Parathyroid adenoma (tissue), 2 donors: ENCODE measurements at regions not wholly inside any gene's neighbourhood (a gene's known extent, or its start where the extent isn't known, plus 50 kb on each side); places are given as distances from the start of the nearest gene placed in this dataset.

Experiments used
- H2AFZ ChIP-seq: fragments of 300-600 bp; sonication (generic); one replicate; pipeline ENCODE4 v1.7.0; 2017; ENCODE audit warnings: antibody characterized with exemption, mild to moderate bottlenecking
- H3K27ac ChIP-seq: fragments of 300-600 bp; sonication (generic); one replicate; pipeline ENCODE4 v1.7.0; 2017
- H3K27me3 ChIP-seq: fragments of 300-600 bp; sonication (generic); one replicate; pipeline ENCODE4 v1.7.0; 2017; ENCODE audit warnings: low read length; ENCODE audit not compliant: control insufficient read depth, insufficient read depth
- H3K36me3 ChIP-seq: fragments of 300-600 bp; sonication (generic); one replicate; pipeline ENCODE4 v1.7.0; 2017; ENCODE audit warnings: low read length; ENCODE audit not compliant: control insufficient read depth, insufficient read depth
- H3K4me1 ChIP-seq: fragments of 300-600 bp; sonication (generic); one replicate; pipeline ENCODE4 v1.7.0; 2017; ENCODE audit warnings: control low read depth
- H3K4me2 ChIP-seq: fragments of 300-600 bp; sonication (generic); one replicate; pipeline ENCODE4 v1.7.0; 2017; ENCODE audit warnings: low read length
- H3K4me3 ChIP-seq: fragments of 300-600 bp; sonication (generic); one replicate; pipeline ENCODE4 v1.7.0; 2017; ENCODE audit warnings: low read depth, low read length
- H3K79me2 ChIP-seq: fragments of 300-600 bp; sonication (generic); one replicate; pipeline ENCODE4 v1.7.0; 2017; ENCODE audit warnings: control low read depth
- H3K9ac ChIP-seq: fragments of 300-600 bp; sonication (generic); one replicate; pipeline ENCODE4 v1.7.0; 2017; ENCODE audit warnings: mild to moderate bottlenecking
- H3K9me3 ChIP-seq: fragments of 300-600 bp; sonication (generic); one replicate; pipeline ENCODE4 v1.7.0; 2017; ENCODE audit warnings: low read length; ENCODE audit not compliant: control insufficient read depth
- TF ChIP-seq, protein P1 (sequence below): fragments of 300-600 bp; sonication (generic); IDR thresholded peaks from one replicate; pipeline ENCODE4 v1.7.0; 2017; ENCODE audit warnings: antibody characterized with exemption, mild to moderate bottlenecking
- donor health status: primary hyperparathyroidism.

DNA sequence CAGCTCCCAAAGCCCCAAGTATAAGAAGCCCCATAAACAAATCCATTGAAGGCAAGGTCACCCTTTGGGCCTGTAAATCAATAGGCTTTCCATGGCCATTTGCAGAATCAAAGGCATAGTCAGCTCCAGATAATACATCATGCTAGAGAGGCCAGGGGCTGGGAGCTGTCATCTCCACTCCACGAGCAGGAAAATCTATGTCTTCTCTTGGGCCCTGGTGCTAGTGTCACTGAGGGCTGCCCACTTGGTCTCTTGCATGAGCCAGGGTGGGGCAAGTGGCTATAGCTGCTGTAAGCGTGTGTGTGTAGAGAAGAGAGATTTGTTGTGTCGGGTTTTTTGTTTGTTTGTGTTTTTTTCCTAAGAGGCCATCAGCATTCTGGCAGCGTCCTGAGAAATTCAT is 90.0 kb upstream of the ZNF618 start:
- Histone ChIP-seq H3K27me3 (no peaks in the 10 kb centered on the region), H3K4me3 (no peak overlapping the region), H3K79me2 (no peaks in the 10 kb centered on the region), H2AFZ (no peak overlapping the region), H3K4me1 (no peaks in the 10 kb centered on the region), H3K27ac (no peak overlapping the region), H3K4me2 (no peak overlapping the region), H3K9ac (no peak overlapping the region), H3K9me3 (no peaks in the 10 kb centered on the region), H3K36me3 (no peaks in the 10 kb centered on the region)
- TF ChIP-seq, protein P1, sequence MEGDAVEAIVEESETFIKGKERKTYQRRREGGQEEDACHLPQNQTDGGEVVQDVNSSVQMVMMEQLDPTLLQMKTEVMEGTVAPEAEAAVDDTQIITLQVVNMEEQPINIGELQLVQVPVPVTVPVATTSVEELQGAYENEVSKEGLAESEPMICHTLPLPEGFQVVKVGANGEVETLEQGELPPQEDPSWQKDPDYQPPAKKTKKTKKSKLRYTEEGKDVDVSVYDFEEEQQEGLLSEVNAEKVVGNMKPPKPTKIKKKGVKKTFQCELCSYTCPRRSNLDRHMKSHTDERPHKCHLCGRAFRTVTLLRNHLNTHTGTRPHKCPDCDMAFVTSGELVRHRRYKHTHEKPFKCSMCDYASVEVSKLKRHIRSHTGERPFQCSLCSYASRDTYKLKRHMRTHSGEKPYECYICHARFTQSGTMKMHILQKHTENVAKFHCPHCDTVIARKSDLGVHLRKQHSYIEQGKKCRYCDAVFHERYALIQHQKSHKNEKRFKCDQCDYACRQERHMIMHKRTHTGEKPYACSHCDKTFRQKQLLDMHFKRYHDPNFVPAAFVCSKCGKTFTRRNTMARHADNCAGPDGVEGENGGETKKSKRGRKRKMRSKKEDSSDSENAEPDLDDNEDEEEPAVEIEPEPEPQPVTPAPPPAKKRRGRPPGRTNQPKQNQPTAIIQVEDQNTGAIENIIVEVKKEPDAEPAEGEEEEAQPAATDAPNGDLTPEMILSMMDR, result no peak

DNA sequence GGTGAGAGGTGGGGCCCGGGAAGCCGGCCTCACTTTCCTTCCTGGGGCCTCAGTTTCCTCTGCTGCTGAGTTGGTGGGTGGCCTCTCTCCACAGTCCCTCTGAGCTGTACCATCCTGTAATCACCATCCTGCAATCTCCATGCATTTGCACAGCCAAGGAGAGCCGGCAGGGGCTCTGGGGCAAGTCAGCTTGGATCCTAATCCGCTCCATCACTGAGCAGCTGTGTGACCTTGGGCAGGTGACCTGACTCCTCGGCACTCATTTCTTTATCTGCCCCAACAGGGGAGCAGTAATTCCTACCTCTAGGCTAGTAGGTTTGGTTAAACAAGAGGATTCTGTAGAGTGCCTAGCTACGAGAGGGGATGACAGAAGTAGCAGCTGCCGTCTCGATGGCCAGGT is 88.2 kb upstream of the ZNF618 start:
- Histone ChIP-seq H3K4me3 (no peak overlapping the region), H3K36me3 (no peaks in the 10 kb centered on the region), H3K9ac (no peak overlapping the region), H3K9me3 (no peaks in the 10 kb centered on the region), H3K27me3 (no peaks in the 10 kb centered on the region), H2AFZ (no peak overlapping the region), H3K4me1 (no peaks in the 10 kb centered on the region), H3K79me2 (no peaks in the 10 kb centered on the region), H3K4me2 (no peak overlapping the region), H3K27ac (no peak overlapping the region)
- TF ChIP-seq, protein P1, result no peak

DNA sequence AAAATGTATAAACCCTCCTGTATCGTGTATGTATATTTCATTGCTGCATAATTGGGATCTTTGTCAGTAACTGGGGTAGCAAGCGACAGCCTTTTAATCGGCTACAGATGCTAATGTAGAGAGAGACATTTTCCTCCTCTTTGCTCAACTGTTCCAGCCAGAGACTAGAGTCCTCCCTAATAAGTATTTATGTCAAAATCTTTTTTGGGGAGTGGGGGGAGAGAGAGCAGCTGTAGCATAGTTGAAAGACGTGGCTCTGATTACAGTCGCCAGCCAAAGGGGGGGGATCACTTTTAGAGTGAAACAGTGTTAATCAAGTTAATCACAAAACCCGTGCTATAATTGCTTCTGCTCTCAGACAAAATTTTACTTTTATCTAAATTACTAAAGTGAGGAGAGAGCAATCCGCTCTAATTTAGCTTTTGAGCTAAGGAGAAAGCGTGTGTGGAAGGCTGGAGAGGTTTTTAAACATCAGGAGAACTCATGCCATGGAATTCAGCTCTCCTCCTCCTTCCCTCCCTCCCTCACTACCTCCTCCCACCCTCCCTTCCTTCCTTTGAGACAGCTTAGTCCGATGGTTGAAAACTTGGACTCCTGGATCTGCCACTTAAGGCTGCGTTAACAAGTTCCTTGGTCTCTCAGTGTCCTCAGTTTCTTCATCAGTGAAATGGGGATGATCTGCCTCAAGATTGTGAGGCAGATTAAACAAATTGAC is 87.3 kb upstream of the ZNF618 start:
- Histone ChIP-seq H3K79me2 (no peaks in the 10 kb centered on the region), H3K27ac (no peak overlapping the region), H3K27me3 (no peaks in the 10 kb centered on the region), H3K9me3 (no peaks in the 10 kb centered on the region), H3K9ac (no peak overlapping the region), H2AFZ (no peak overlapping the region), H3K36me3 (no peaks in the 10 kb centered on the region), H3K4me3 (no peak overlapping the region), H3K4me1 (no peaks in the 10 kb centered on the region), H3K4me2 (no peak overlapping the region)
- TF ChIP-seq, protein P1, result no peak

DNA sequence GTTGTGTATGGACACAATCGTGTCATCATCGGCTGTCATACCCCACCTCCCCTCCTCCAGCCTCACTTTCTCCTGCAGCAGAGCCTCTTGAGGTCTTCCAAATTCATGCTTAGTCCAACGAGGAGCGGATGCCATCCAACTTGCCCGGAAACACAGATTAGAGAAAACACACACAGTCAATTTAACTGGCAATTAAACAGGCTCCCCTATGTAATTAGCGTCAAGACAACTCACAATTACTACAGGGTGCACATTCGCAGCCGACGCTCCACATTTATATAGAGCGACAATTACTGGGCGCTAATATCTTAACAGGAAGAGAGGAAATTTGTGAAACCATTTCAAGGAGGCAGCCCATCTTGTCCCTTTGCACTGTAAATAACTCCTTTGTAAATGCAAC is 86.0 kb upstream of the ZNF618 start:
- H3K79me2 ChIP-seq, result no peaks in the 10 kb centered on the region
- H2AFZ ChIP-seq, result no peak overlapping the region
- H3K27ac ChIP-seq, result no peak overlapping the region
- H3K4me3 ChIP-seq, result no peak overlapping the region
- H3K4me2 ChIP-seq, result no peak overlapping the region
- H3K9ac ChIP-seq, result no peak overlapping the region
- H3K36me3 ChIP-seq, result no peaks in the 10 kb centered on the region
- H3K4me1 ChIP-seq, result no peaks in the 10 kb centered on the region
- TF ChIP-seq, protein P1, result no peak
- H3K27me3 ChIP-seq, result no peaks in the 10 kb centered on the region
- H3K9me3 ChIP-seq, result no peaks in the 10 kb centered on the region

DNA sequence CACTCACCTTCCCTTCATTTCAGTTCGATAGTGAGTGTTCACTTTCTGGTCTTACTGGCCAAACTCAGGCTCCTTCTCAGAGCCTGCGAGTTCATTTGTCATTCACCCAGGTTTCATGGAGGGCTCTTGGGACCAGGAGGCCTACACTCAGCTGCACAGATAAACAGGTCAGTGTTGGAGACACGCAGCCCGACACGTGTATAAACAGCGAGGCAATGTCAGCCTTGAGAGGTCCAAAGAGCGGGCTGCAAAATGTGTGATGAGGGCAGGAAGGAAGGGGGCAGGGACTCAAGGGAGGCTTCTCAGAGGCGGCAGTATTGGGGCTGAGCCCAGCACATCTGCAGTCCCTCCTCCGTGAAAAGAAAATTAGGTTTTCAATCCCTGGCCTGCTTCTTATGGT is 82.6 kb upstream of the ZNF618 start:
- H3K4me2 ChIP-seq, result no peak overlapping the region
- H3K27ac ChIP-seq, result no peak overlapping the region
- H3K4me3 ChIP-seq, result no peak overlapping the region
- H3K9ac ChIP-seq, result no peak overlapping the region
- H3K36me3 ChIP-seq, result no peaks in the 10 kb centered on the region
- H2AFZ ChIP-seq, result no peak overlapping the region
- H3K79me2 ChIP-seq, result no peaks in the 10 kb centered on the region
- no peaks in the 10 kb centered on the region for H3K9me3 ChIP-seq
- no peaks in the 10 kb centered on the region for H3K27me3 ChIP-seq
- no peaks in the 10 kb centered on the region for H3K4me1 ChIP-seq
- TF ChIP-seq, protein P1, result no peak
